ENCODE measurements at regions not wholly inside any gene's neighbourhood (a gene's known extent, or its start where the extent isn't known, plus 50 kb on each side); places are given as distances from the start of the nearest gene placed in this dataset.

GRCh38 chr20:11550657-11551338 lies 366.9 kb upstream of the BTBD3 start:
- no peak overlapping the region for H3K27ac ChIP-seq
- no peak for DNase-seq (ENCODE audit: low read depth, low spot score)

- DNase-seq (ENCODE audit: low read depth, low spot score): no peak
- no peak overlapping the region for H3K27ac ChIP-seq
Observed at GRCh38 chr20:11551479-11551878, 366.2 kb upstream of the BTBD3 start.

- DNase-seq (ENCODE audit: low read depth, low spot score): no peak
- no peak overlapping the region for H3K27ac ChIP-seq
Observed at GRCh38 chr20:11553603-11554002, 364.1 kb upstream of the BTBD3 start.

DNA sequence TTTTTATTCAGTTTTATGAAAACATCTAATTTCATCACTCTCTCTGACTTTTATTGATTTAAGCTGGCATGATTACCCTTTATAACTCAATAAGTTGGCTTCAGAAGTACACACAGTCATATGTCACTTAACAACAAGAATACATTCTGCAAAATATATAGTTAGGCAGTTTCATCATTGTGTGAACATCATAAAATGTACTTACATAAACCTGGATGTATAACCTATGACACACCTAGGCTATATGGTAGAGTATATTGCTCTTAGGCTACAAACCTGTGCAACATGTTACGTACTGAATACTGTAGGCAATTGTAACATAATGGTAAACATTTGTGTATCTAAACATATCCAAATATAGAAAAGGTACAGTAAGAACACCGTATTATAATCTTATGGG lies 362.2 kb upstream of the BTBD3 start:
- H3K27ac ChIP-seq: no peak overlapping the region

GRCh38 chr20:11556410-11556809 lies 361.3 kb upstream of the BTBD3 start:
- no peak for DNase-seq (ENCODE audit: low read depth, low spot score)
- no peak overlapping the region for H3K27ac ChIP-seq

More for the DNA sequence above, 362.2 kb upstream of the BTBD3 start:
- no peak for DNase-seq (ENCODE audit: low read depth, low spot score)

- no peak for DNase-seq (ENCODE audit: low read depth, low spot score)
- H3K27ac ChIP-seq: no peak overlapping the region
Observed at GRCh38 chr20:11564491-11564890, 353.2 kb upstream of the BTBD3 start.

GRCh38 chr20:11569163-11569562 lies 348.5 kb upstream of the BTBD3 start:
- DNase-seq (ENCODE audit: low read depth, low spot score): no peak
- no peak overlapping the region for H3K27ac ChIP-seq

DNA sequence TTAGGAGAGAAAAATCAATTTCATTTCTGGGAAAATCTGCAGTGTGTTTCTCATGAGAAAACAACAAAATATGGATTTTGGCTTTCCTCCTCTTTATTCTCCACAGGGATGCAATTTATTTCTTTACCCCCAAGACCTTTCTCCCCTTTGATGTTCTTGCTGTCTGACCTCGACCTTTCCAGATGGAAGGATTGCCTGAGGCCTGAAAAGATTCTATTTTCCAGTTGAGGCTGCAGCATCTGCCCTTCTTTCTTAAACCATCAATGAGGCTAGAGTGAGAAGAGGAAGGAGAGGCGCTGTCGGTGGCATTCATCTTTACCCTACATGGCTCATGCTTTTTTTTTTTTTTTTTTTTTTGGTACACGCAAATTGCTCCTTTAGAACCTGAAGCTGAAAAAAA lies 344.2 kb upstream of the BTBD3 start:
- DNase-seq (ENCODE audit: low read depth, low spot score): no peak
- no peak overlapping the region for H3K27ac ChIP-seq

- H3K27ac ChIP-seq: no peak overlapping the region
- DNase-seq (ENCODE audit: low read depth, low spot score): no peak
Observed at GRCh38 chr20:11581271-11581670, 336.4 kb upstream of the BTBD3 start.

DNA sequence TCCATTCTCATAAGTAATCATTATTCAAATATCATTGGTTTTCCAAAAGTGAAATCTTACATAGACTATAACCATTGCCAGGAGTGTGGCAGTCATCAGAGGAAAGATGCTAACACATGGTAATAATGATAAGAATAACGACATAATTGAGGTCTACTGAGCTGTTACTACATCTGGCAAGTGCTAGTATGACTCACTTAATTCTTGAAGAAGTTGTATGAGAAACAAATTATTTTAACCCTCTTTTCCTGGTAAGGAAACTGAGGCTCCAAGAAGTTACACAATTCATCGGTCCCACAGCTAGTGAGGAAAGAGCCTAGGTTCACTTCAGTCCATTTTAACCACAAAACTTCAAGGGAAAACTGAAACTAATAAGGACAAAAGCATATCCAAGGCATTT lies 335.6 kb upstream of the BTBD3 start:
- DNase-seq (ENCODE audit: low read depth, low spot score): no peak
- H3K27ac ChIP-seq: no peak overlapping the region

DNA sequence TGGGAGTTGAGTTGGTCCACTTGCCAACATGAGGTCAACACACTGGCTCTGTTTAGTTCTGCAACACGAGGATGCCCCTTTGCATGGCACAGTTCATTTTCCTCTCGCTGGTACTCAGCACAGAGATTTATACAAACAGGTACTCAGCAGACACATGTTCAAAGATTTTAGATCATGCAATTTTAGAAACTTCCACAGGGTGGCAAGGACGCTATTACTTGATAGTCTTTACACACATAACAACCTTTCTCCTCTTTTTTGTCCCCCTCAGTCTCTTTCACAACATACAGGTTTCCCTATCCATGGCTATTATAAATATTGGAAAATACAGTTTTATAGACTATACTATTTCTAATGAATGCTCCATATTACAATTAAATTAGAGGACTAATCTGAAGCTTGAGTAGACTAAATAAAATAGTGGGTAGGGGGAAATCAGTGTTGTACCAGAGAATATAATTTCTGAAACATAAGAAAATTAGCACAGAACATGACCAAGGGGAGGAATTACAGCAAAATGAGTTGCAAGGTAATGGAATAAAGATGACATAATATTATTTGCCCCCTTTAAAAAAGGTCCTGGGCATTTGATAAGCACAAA lies 331.8 kb upstream of the BTBD3 start:
- H3K27ac ChIP-seq: no peak overlapping the region
- DNase-seq (ENCODE audit: low read depth, low spot score): no peak

DNA sequence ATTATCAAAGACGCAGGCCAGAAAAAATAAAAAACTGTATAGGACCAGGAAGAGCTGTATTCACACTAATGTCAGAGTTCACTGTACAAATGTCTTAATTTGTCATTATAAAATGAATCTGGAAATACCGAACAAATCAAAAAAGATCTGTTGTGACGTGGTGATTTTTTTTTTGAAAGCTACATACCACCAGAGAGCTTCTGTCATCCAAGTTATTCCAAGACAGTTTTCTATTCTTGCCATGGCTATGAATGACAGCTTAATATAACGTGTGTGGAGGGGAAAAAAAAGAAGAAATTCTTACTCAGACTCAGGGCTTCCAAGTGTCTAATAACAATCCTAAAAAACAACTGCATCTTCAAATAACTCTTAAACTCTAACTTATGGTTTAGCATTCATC lies 328.8 kb upstream of the BTBD3 start:
- no peak for DNase-seq (ENCODE audit: low read depth, low spot score)
- no peak overlapping the region for H3K27ac ChIP-seq

GRCh38 chr20:11591965-11592364 lies 325.7 kb upstream of the BTBD3 start:
- no peak for DNase-seq (ENCODE audit: low read depth, low spot score)
- H3K27ac ChIP-seq: no peak overlapping the region

DNA sequence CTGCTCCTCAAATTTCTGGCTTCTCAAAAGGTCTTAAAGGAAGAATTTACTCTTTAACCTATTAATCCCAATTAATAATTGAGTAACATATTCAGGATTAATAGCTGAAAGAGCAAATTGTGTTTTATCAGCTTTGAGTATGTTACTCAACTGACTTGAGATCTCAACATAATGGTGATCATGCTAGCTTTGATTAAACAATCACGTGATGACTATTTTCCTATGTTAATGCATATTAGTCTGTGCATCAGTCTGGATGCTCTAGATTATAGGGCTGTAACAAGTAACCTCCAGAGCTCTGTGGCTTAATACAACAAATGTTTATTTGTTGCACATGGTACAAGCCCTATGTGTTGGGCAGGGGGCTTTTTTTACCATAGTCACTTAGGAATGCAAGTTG lies 313.4 kb upstream of the BTBD3 start:
- no peak for DNase-seq (ENCODE audit: low read depth, low spot score)
- H3K27ac ChIP-seq: no peak overlapping the region

GRCh38 chr20:11607047-11607446 lies 310.6 kb upstream of the BTBD3 start:
- DNase-seq (ENCODE audit: low read depth, low spot score): no peak
- no peak overlapping the region for H3K27ac ChIP-seq

- H3K27ac ChIP-seq: no peak overlapping the region
- no peak for DNase-seq (ENCODE audit: low read depth, low spot score)
Observed at GRCh38 chr20:11608736-11609135, 309.0 kb upstream of the BTBD3 start.

DNA sequence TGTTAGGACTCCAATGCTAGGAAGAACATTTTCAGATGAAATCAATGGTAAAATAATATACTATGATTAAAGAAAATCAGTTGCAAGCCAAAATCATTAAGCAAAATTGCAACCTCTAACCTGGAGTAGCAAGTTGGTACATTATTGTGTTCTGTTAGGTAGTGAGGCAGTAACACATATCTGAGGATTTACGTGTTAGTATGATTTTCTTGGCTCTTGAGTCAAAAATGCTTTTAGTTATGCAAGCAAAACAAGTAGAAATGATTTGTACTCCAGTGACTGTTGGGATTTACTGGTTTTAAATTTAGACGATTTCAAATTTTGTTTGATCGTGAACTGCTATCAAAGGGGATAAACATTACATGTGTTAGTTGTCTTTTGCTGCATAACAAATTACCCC lies 293.0 kb upstream of the BTBD3 start:
- no peak for DNase-seq (ENCODE audit: low read depth, low spot score)
- H3K27ac ChIP-seq: no peak overlapping the region

GRCh38 chr20:11626551-11626950 lies 291.1 kb upstream of the BTBD3 start:
- DNase-seq (ENCODE audit: low read depth, low spot score): no peak
- no peak overlapping the region for H3K27ac ChIP-seq

- no peak for DNase-seq (ENCODE audit: low read depth, low spot score)
- no peak overlapping the region for H3K27ac ChIP-seq
Observed at GRCh38 chr20:11642866-11643265, 274.8 kb upstream of the BTBD3 start.

GRCh38 chr20:11646359-11646758 lies 271.3 kb upstream of the BTBD3 start:
- no peak for DNase-seq (ENCODE audit: low read depth, low spot score)

DNA sequence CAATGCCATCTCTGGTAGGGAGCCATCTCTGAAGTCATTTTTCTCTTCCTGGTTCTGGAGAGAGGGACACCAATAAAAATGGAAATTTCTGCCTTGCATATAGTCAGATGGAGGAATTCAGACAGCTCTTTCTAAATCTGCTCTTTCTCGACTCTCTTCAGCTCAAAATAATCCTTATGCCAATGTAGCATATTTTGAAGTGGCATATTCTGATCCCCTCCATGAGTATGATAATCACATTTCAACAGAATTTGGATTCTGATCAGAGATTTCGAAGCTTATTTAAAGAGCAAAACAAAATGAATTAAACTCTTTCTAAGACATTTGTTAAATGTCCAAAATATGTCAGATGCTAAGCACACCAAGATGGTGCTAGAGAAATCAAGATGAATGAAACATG lies 267.1 kb upstream of the BTBD3 start:
- no peak for DNase-seq (ENCODE audit: low read depth, low spot score)
- H3K27ac ChIP-seq: no peak overlapping the region

More at GRCh38 chr20:11646359-11646758, 271.3 kb upstream of the BTBD3 start:
- H3K27ac ChIP-seq: no peak overlapping the region

DNA sequence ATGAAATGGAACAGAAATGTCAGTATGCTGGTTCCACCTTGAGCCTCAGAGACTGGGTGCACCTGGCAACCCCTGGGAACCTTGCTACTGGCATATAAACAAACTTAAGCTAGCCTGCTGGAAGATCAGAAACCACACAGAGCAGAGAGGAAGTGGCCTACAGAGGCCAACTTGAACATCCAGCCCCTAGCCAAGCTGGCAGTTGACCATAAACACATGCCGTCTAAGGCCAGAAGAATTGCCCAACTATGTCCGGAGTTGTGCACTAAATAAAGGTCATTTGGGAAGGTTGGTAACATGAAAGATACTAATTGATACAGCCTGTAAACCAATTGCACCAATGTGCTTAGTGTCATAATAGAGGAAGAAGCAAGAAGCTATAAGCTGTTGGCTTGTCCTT lies 266.6 kb upstream of the BTBD3 start:
- no peak for DNase-seq (ENCODE audit: low read depth, low spot score)
- H3K27ac ChIP-seq: no peak overlapping the region

Data from epithelial cell of prostate (primary cell).